GM18867 (cell line): ENCODE measurements at regions not wholly inside any gene's neighbourhood (a gene's known extent, or its start where the extent isn't known, plus 50 kb on each side); places are given as distances from the start of the nearest gene placed in this dataset.

ENCODE experiments used
- ATAC-seq: cut with Tn5 transposase; IDR thresholded peaks from one replicate; pipeline ENCODE4 v1.9.1; 2021; ENCODE audit warnings: mild to moderate bottlenecking, moderate library complexity; ENCODE audit not compliant: unreplicated experiment

DNA sequence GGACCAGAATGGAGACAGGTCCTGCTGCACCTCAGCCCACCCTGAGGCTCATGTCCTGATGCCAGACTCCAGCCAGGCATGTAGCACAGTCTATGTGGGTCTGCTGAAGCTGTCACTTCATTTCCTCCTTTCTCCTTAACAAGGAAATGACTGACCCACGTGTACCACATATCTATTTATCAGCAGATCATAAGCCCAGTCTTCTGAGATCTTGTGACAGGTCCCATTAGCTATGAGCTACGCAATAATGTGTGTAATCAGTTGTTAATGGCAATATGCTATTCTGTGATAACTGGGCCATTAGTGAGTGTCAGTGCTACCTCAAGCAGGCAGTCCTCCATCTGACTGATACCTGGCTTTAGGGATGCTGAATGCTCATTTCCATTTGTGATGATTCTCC is 615.3 kb downstream of the BCL11A start:
- no peak for ATAC-seq

DNA sequence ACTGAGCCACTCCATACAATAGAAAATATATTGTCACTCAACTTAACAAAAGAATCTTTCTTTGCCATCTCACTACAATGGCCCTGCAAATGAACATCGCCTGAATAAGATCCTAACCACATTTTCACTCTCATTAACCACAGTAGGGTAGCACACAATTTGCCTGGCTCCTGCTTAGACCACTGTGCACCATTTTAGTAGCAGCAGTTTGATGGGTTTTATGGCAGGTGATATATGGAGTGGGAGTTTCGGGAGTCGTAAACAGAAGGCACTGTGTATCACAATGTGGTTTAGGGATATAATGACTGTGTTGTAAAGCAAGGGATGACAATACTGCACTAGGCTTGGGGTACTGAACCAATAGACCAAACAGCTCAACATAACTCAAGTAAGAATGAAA is 617.4 kb downstream of the BCL11A start:
- no peak for ATAC-seq

DNA sequence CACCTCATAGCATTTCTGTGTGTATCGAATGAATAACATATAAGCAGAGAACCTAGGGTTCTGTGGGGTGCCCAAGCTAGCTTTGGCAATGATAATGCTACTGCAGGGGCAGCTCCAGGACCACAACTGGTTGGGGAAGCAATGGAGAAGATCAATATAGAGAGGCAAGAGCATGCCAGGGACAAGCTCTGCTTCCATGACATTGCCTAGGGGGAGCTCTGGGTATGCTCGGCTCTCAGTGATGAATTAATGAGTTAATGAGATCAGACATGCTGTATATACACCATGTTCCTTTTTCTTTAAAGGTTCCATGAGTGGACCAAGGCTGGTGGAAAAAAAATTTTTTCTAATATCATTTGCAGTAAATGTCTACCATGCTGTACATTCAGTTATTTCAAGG is 618.4 kb downstream of the BCL11A start:
- ATAC-seq, result no peak

DNA sequence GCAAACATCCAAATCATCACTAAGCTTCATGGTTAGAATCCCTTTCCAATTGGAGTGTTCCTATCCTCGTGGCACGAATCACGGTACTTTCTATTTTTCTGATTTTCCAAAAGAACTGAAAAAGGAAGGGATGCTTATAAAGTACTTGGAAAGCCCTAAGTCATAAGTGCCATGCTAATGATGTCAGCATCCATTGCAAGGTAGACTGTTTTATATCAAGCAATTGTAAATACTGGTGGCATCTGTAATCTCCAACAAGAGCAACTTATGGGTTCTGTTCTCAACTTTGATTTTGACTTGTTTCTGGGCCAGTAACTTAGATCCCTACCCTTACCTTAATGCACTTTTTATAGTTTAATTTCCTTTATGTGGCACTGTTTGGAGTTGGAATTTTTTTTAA is 619.5 kb downstream of the BCL11A start:
- no peak for ATAC-seq

DNA sequence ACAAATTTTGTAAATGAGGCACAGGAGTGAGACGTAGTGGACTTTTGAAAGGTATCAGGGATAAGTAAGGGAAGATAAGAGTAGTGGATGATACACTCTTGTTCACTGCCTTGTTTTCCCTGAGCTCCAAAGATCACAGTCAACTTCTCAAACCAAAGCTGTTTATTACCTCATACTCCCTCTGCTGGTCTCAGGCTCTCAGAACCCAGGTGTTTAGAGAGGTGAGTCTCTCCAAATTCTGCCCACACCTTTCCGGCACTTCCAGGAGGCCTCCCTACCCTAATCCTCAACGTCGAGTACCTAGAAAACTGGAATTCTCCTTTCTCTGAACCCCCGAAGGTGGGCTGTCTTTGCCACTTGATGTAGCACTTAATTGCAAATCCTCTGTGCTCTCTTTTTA is 621.1 kb downstream of the BCL11A start:
- no peak for ATAC-seq

DNA sequence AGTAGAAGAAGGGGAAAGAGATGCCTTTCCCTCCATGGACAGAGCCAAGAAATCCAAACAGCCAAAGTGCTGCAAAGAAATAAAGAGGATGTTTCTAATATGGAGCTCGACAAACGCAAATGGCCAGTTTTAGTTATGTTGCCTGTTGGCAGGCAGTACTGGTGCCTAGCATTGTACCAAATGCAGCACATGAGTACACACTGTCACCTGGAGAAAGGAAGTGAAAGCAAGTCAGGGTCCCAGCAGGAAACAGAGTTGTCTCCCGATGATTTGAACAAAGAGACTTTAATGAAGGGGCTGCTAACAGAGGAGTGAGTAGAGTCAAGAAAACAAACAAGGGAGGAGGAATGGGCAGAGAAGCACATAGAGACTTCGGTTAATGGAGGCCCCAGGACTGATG is 623.0 kb downstream of the BCL11A start:
- ATAC-seq, result no peak

DNA sequence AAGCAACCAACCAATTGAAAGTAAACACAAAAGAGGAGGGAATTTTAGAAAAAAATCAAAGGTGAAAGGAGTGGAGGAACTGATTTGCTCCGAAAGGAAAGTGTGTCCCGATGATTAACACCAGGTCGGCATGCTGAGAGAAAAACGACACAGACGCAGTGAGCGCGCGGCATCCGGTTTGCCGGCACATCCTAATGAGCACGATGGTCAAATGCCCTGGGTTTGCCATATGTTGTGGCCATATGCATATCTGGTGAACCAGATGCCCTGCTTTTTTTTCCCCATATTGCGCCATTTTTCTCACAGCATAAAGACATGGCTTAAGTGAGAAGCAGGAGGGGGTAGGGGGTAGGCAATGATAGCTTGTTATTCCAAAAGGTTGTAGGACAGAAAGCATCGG is 626.7 kb downstream of the BCL11A start:
- ATAC-seq, result no peak

DNA sequence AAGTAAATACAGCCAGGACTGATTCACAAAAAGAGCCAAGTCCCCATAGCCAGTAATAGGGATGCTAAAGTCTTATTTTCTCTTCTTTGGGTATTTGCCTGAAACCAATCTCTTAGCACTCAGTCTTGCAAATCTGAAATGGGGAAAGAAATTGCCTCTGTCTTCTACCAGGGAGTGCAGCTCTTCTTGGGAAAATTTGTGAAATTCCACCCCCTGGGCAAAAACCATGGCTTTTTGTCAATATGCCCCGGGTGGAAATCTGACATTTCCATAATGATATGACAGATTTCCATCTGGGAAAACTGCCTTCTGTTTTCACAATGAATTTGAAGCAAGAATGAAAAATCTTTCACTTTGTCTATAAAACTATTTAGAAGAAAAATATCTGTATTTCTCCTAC is 628.1 kb downstream of the BCL11A start:
- no peak for ATAC-seq

DNA sequence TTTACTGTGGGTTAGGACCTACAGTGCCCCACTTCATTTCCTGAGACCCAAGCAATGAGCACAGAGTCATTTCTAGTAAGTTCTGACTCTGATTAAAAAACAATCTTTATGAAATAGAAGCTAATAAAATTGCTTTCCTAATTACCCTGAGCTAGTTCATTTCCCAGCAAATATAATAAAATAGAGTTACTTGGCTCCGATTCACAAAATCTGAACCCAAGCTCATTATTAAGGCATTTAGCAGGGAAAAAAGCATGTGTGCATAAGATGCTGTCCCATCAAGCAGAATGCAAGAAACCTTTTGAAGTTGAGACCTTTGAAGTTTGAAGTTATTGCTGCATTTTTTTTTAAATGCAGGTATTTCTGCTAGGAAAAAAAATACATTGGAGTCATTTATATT is 629.1 kb downstream of the BCL11A start:
- no peak for ATAC-seq

DNA sequence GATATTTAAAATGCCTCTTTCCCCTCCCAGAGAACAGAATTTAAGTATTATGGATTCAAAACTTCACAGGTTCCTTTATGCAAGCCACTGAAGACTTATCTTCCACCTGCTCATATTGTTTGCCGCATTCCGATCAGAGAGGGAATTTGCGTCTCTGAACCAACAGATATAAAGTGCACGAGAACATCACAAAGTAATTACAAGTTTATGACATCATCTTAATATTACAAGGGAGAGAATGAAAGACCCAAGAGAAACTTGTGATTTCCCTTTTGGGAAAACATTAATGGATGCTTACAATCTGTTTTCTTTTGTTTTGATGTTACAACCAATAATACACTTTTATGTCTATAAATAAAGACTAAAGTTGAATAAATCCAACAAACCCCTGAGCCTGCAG is 631.0 kb downstream of the BCL11A start:
- no peak for ATAC-seq

DNA sequence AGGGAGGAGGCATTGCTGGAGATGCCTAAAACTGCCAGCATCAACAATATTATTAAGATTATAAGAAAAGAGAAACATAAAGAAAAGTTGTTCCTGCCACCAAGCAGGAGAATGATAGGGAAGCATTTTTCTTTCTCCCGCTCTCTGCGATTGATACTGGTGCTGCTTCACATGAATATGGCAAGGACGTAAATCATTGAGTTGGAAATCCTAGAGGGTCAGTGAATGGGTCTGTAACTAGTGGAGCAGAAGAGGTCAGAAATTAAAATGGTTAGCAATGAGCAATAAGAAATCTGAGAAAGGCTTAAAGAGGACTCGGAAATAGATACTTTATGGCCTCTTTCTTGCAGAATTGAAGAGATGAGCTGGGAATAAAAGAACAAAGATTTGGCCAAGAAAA is 631.7 kb downstream of the BCL11A start:
- ATAC-seq, result no peak

DNA sequence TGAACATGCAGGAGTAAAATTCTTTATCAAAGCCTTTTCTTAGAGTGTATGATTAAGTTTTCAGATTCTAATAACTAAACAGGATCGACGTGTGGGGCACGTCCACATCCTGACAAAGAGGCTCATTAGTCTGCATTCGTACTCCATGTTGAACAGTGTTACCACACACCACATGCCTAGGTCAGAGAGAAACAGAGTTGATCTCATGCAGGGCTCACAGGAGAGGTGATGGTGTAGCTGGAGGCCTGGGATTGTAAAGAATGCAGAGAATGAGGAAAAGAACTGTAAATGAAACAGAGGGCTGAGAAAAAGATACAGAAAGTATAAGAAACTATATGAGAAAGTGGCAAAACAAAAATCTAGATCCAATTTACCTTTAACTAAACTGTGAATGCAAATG is 632.5 kb downstream of the BCL11A start:
- no peak for ATAC-seq

DNA sequence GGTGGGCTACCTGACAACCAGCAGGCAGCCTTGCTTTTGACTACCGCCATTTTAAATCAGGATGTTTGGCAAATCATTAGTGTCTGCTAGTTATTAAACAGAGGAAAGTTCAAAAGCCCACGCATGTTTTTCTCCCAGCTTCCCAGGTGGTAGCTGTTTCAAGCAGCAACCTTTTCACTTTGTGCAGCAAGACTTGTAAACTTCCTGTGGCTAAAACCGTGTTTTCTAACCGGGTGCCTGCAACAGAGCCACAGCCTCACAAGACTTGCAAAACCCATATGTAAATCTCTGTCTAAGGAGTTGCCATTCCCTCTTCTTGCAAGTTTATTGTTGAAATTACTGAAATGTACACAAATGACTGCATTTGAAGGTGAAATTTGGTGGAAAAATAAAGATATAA is 633.1 kb downstream of the BCL11A start:
- ATAC-seq, result no peak

DNA sequence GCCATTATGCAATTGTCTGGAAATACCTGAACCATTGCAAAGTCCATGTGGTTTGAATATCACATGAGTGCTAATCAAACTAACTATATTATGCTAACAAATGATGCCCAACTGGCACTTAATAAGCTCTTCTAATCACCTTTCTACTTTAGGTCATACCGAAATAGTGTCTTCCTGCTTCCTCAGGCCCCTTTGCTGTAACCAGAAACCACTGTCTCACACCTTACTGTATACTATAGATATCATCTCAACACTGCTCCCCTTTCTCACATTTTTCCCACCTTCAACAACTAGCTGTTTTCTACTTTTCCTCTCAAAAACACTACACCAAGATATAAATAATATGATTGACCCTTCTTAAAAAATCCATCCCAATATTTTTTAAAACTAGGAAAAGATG is 633.9 kb downstream of the BCL11A start:
- ATAC-seq, result no peak

DNA sequence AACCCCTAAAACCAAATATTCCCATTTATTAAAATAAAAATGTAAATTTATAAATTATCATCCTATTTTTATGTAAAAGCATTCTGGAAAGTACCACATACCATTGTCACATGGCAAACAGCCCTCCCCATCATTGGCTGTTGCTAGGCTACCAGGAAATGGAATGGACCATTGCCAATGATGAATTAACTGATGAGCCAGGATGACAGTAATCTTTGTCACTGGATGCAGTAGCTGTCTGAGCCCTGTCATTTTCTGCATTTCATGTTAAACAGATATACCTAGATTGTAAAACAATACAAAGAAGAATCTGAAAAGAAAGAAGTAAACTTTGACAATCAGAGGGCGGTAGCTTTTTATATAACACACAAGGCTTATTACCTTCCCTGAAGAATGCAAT is 641.4 kb downstream of the BCL11A start:
- ATAC-seq, result no peak

DNA sequence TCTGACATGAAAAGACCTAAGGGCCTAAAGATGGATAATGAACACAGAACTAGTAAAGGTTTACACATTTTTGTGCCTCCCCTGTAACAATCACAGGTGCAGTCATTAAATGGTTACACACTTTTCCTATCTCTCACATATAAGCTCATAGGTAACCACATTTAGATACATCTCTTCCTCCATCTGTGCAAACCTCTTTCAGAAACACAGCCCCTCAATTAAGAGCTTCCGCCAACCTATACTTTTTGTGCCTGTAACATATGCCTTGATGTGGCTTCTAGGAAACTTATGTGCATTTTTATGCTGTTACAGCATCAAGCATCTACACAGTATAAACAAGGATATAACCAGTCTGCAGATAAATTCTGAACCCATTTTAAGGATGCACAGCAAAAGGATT is 643.3 kb downstream of the BCL11A start:
- ATAC-seq, result no peak

DNA sequence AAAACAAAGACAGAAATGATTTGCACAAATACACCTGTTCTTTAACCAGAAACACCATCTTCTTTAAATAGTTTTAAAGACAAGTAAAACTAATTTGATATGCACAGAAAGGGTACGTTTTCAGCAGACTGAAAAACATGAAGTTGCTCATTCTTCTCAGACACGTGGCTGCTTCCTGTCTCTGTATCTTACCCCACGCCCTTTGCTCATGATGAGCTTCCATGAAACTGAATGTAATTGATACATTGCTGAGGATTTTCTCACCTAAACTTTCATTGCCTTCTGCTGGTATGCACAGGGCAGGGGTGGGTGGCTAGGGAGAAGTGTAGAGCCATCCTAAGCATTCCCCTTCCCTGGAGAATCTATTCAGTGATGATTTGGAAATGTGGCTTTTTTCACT is 644.3 kb downstream of the BCL11A start:
- ATAC-seq, result no peak

DNA sequence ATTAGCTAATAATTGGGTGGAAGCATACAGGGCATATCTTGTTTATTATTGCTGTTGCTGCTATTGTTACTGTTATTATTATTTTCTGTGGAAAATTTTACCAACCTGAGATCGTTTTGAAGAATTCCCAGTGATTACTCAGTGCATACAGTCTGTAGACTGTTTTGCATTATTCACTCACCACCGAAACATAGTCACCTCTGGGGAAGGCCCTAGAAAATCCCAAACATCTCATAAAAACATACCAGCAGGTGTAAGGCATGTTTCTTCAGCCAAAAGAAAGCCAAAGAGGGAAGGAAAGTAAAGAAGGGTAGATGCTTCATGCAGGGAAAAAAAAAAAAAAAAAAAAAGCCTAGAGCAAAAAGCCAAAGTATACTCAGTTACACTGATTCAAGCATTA is 647.7 kb downstream of the BCL11A start:
- no peak for ATAC-seq

DNA sequence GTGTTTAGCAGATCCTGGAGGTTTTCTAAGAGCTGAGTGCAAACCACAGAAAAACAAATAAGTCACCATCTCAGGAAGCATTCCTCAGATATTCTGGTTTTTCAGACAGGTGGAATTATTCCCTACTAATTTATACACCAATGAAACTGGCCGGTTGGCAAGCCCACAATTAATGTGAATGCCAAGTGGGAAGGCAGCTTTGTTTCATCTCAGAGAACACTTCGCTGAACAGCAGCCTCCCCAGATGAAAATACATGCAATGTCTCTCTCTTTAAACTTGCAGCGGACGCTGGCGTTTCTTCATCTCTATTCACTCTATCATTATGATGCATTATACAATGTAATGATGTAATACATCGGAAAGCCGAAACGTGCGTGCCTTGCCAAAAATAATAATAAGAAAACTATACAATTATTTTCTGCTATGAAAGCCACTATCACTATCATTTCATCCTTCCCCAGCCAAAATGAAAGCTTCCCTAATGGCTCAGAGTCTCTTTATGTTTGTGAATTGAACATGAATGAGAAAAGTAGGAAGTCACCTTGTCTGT is 649.4 kb downstream of the BCL11A start:
- ATAC-seq, result no peak

DNA sequence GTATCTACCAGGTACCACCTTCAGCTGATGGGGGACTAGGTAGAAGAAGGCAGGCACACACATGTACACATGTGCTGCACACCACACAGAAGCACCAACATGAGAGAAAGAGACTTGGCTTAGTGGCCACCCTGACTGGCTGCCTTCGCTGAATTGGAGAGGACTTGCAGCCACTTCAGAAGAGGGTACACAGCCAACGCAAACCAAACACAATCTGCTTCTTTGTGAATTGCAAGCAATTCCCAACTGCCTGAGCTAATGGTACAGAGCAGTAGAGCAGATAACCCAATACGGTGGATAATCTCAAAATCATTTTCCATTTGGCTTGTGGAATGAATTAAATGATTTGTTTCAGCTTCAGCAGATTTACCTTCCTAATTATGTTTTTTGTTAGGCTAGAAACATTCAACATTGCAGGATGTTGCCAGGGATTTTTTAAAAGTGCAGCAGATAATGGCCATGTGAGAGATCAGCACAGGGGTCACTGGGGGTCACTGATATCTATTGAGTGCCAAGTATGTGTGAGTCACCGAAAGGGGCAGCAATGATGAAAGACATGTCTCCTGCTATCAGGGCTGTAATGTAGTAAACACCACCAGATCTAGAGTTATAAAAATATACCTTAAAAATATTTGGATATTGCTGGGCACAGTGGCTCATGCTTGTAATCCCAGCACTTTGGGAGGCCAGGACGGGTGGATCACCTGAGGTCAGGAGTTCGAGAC is 652.6 kb downstream of the BCL11A start:
- ATAC-seq, result no peak

DNA sequence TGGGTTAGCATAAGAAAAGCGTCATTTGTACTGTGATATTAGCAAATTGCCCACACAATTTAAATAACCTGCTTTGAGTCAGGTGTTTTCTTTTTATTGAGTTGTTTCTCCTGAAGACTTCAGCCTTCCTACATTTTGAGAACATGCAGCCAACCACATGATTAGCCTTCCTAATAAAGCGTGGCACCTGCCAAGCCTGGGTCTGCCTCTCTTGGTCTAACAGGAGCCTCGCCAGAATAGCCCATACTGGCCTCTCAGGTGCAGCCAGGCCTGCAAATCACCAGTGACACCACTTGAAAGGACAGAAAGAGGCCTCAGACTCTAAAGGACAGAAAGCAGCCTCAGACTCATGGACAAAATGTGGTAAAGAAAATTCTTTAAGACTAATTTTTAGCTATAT is 653.8 kb downstream of the BCL11A start:
- ATAC-seq, result no peak

DNA sequence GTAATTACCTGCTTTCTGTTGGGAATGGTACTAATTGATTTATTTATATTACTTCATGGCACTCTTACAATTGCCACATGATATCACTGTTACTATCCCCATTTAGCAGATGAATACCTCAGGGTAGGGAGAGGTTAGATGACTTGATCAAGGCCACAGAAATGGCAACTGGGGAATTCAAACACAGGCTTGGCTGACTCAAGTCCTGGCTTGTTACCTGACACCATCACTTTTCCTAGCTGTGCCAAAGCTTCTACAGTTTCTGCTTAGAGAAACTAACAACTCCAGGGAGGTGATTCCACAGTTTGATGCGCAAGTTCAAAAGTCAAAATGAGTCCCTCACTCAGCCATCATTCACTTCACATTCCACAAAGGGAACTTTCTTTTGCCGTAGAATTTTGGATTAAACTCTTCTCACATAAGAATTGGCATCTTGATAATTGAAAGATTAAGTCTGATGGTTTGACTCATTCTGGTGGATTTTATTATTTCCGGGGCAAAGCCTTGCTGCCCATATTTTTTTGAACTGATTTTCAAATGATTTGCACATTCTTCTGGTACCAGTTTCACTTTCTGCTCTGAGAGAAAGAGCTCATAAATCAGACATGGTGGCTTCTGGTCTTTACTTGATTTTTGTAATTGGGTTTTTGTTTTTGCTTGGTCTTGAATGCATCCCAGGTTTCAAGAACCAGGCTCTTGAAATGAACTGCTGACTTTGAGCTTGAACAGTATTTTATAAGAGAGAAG is 656.8 kb downstream of the BCL11A start:
- ATAC-seq, result no peak
